GM12878 (cell line): ENCODE measurements at regions not wholly inside any gene's neighbourhood (a gene's known extent, or its start where the extent isn't known, plus 50 kb on each side); places are given as distances from the start of the nearest gene placed in this dataset.

Experiments
- ATAC-seq: fragments of 200-7000 bp; cut with Tn5 transposase; 3 replicates; pipeline ENCODE4 v1.9.1; 2020; ENCODE audit warnings: mild to moderate bottlenecking, moderate library complexity
- BruUV-seq: library from RNA; stranded (reverse); fragments of 400-500 nt; replicated peaks from 2 replicates; lab custom pipeline; 2021; lab: Mats Ljungman, UMichigan
- CTCF ChIA-PET: fragments of 300-600 bp; sonication (Branson Sonifier 250); formaldehyde crosslinking; extraction: SDS; loops from one replicate; lab custom pipeline; 2021; ENCODE audit warnings: inconsistent platforms; lab: Yijun Ruan, JAX
- POLR2A ChIA-PET: fragments of 350-600 bp; formaldehyde crosslinking; extraction: SDS; loops from one replicate; lab custom pipeline; 2021; ENCODE audit warnings: inconsistent platforms; lab: Charles Lee
- RAD21 ChIA-PET: fragments of 300-600 bp; sonication (Branson Sonifier 250); formaldehyde crosslinking; loops from one replicate; lab custom pipeline; 2023; ENCODE audit warnings: antibody characterized with exemption; ENCODE audit not compliant: unreplicated experiment; lab: Charles Lee
- SMC1A ChIA-PET: fragments of 300-600 bp; sonication (Branson Sonifier 250); formaldehyde crosslinking; loops from one replicate; lab custom pipeline; 2023; ENCODE audit not compliant: unreplicated experiment, uncharacterized antibody; lab: Charles Lee
- DNase-seq: peaks from one replicate; pipeline ENCODE4 v3.0.0-alpha.2; 2011; ENCODE audit warnings: low read depth, low spot score
- FAIRE-seq: peaks from 3 replicates; lab custom pipeline; 2011; peaks lifted over from hg19 to GRCh38; lab: Jason Lieb, UNC
- H2AFZ ChIP-seq: 2 replicates; pipeline ENCODE4 v1.6.0; 2011; ENCODE audit warnings: low read depth, low read length, control low read depth; ENCODE audit not compliant: control insufficient read depth
- H3K27ac ChIP-seq: 2 replicates; pipeline ENCODE4 v1.5.1; 2011; ENCODE audit warnings: control low read depth; ENCODE audit not compliant: control insufficient read depth, insufficient read depth
- H3K27me3 ChIP-seq, 2 experiments: replicated peaks in 1 of 2; 2 replicates each; pipeline versions ENCODE4 v1.6.0 to v1.6.1; 2011; ENCODE audit warnings: low read length in 1 of 2; ENCODE audit not compliant: control insufficient read depth in 2 of 2, insufficient read depth in 2 of 2
- H3K36me3 ChIP-seq, 2 experiments: 2 replicates each; pipeline ENCODE4 v1.5.1; 2011; ENCODE audit warnings: low read length in 1 of 2; ENCODE audit not compliant: control insufficient read depth in 2 of 2, insufficient read depth in 2 of 2
- H3K4me1 ChIP-seq: 2 replicates; pipeline ENCODE4 v1.6.1; 2011; ENCODE audit warnings: mild to moderate bottlenecking, low read length, moderate library complexity, mixed read lengths; ENCODE audit not compliant: control insufficient read depth, insufficient read depth
- H3K4me2 ChIP-seq: 2 replicates; pipeline ENCODE4 v1.6.0; 2011; ENCODE audit warnings: control low read depth; ENCODE audit not compliant: control insufficient read depth, insufficient read depth
- H3K4me3 ChIP-seq: fragments of 200-600 bp; sonication (generic); 2 replicates; pipeline ENCODE4 v1.5.1; 2016
- H3K79me2 ChIP-seq: 2 replicates; pipeline ENCODE4 v1.6.0; 2011; ENCODE audit warnings: low read length; ENCODE audit not compliant: control insufficient read depth, insufficient read depth
- H3K9ac ChIP-seq: 2 replicates; pipeline ENCODE4 v1.8.0; 2011; ENCODE audit warnings: low read length, control low read depth, mixed read lengths; ENCODE audit not compliant: control insufficient read depth, insufficient read depth
- H3K9me3 ChIP-seq: replicated peaks from 3 replicates; pipeline ENCODE4 v1.5.1; 2011; ENCODE audit warnings: mild to moderate bottlenecking, low read length; ENCODE audit not compliant: control insufficient read depth, insufficient read depth
- H4K20me1 ChIP-seq: 2 replicates; pipeline ENCODE4 v1.6.0; 2011; ENCODE audit not compliant: control insufficient read depth, insufficient read depth
- ASH2L ChIP-seq: fragments of 300-600, 200-600 bp; sonication (generic); IDR thresholded peaks from 2 replicates; pipeline ENCODE4 v1.6.1; 2017; ENCODE audit warnings: low read depth, mild to moderate bottlenecking, borderline replicate concordance
- ATF2 ChIP-seq: IDR thresholded peaks from 2 replicates; pipeline ENCODE4 v1.6.1; 2012; ENCODE audit warnings: low read length, inconsistent platforms
- BCL3 ChIP-seq: IDR thresholded peaks from 2 replicates; pipeline ENCODE4 v1.6.1; 2011; ENCODE audit warnings: borderline replicate concordance, low read depth, mild to moderate bottlenecking, moderate library complexity, low read length; ENCODE audit not compliant: insufficient read depth, poor library complexity, severe bottlenecking
- BRCA1 ChIP-seq: IDR thresholded peaks from 2 replicates; pipeline ENCODE4 v1.6.1; 2011; ENCODE audit warnings: low read depth, low read length, improper control_type of control experiment
- CHD1 ChIP-seq: IDR thresholded peaks from 2 replicates; pipeline ENCODE4 v1.6.1; 2012; ENCODE audit warnings: low read depth, low read length, improper control_type of control experiment
- CREB1 ChIP-seq: IDR thresholded peaks from 2 replicates; pipeline ENCODE4 v1.6.1; 2012; ENCODE audit warnings: low read depth, mild to moderate bottlenecking, inconsistent platforms
- E4F1 ChIP-seq: fragments of 450-650 bp; IDR thresholded peaks from 2 replicates; pipeline ENCODE4 v1.6.1; 2018; ENCODE audit warnings: borderline replicate concordance, mild to moderate bottlenecking; ENCODE audit not compliant: partially characterized antibody
- EP300 ChIP-seq, 2 experiments: fragments of 150-350 bp in 1 of 2; IDR thresholded peaks; 2 replicates each; pipeline ENCODE4 v1.6.1; 2011 to 2012; ENCODE audit warnings: low read depth in 2 of 2, low read length in 2 of 2, borderline replicate concordance in 1 of 2, improper control_type of control experiment in 1 of 2, inconsistent platforms in 1 of 2; ENCODE audit not compliant: control insufficient read depth in 1 of 2
- ETV6 ChIP-seq, 2 experiments: fragments of 450-650 bp in 1 of 2; IDR thresholded peaks in 1 of 2; conservative IDR thresholded peaks in 1 of 2; 2 replicates each; pipeline ENCODE4 v1.6.1; 2014; ENCODE audit warnings: antibody characterized with exemption in 1 of 2, borderline replicate concordance in 1 of 2, low read depth in 1 of 2, mild to moderate bottlenecking in 1 of 2, moderate library complexity in 1 of 2
- GABPA ChIP-seq: IDR thresholded peaks from 2 replicates; pipeline ENCODE4 v1.6.1; 2014; ENCODE audit warnings: antibody characterized with exemption, low read depth, mild to moderate bottlenecking, inconsistent platforms
- IKZF1 ChIP-seq: fragments of 450-650 bp; conservative IDR thresholded peaks from 2 replicates; pipeline ENCODE4 v1.6.1; 2017; ENCODE audit warnings: antibody characterized with exemption, mild to moderate bottlenecking
- MEF2B ChIP-seq: fragments of 450-650 bp; IDR thresholded peaks from 2 replicates; pipeline ENCODE4 v1.6.1; 2018; ENCODE audit warnings: mild to moderate bottlenecking, moderate library complexity; ENCODE audit not compliant: partially characterized antibody, poor library complexity, severe bottlenecking
- RELB ChIP-seq: fragments of 450-650 bp; IDR thresholded peaks from 2 replicates; pipeline ENCODE4 v1.6.1; 2017; ENCODE audit warnings: low read depth, mild to moderate bottlenecking, moderate library complexity
- TCF12 ChIP-seq: IDR thresholded peaks from 2 replicates; pipeline ENCODE4 v1.6.1; 2011; ENCODE audit warnings: low read depth, mild to moderate bottlenecking, low read length
- TCF3 ChIP-seq: IDR thresholded peaks from 2 replicates; pipeline ENCODE4 v1.6.1; 2012; ENCODE audit warnings: low read depth, mild to moderate bottlenecking, low read length, borderline replicate concordance; ENCODE audit not compliant: insufficient read depth
- WRNIP1 ChIP-seq: IDR thresholded peaks from 2 replicates; pipeline ENCODE4 v1.6.1; 2011; ENCODE audit warnings: low read depth, low read length, improper control_type of control experiment, borderline replicate concordance
- ZNF384 ChIP-seq: IDR thresholded peaks from 2 replicates; pipeline ENCODE4 v1.6.1; 2012; ENCODE audit warnings: low read depth, mild to moderate bottlenecking, low read length, improper control_type of control experiment, borderline replicate concordance
- ZNF622 ChIP-seq: fragments of 450-650 bp; IDR thresholded peaks from 2 replicates; pipeline ENCODE4 v1.6.1; 2017; ENCODE audit warnings: mild to moderate bottlenecking, inconsistent platforms
- WGBS: methylation state at CpG from one replicate; pipeline ENCODE4 v1.1.6; 2016; ENCODE audit warnings: low lambda C conversion rate; ENCODE audit not compliant: insufficient replicate concordance, insufficient coverage; ENCODE audit errors: missing lambda C conversion rate; 5-methylcytosine and 5-hydroxymethylcytosine counted together
- in situ Hi-C: fragments of 300-500 bp; cut with MboI; formaldehyde crosslinking; loops from 9 replicates; pipeline ENCODE4 v1.14.3; 2018; ENCODE audit warnings: mixed read lengths
- intact Hi-C: fragments of 100-400 bp; cut with micrococcal nuclease; formaldehyde crosslinking; loops from one replicate; pipeline ENCODE4 v1.14.2; 2022; ENCODE audit not compliant: unreplicated experiment

- 10% methylated on average over 2 of the region's 2 CpGs for WGBS
- ATAC-seq = no peak
- no TSS peak for BruUV-seq
- TF ChIP-seq WRNIP1 (no peak), ASH2L (no peak), MEF2B (no peak), ZNF622 (no peak), BRCA1 (no peak), IKZF1 (no peak), TCF3 (no peak), GABPA (no peak), ETV6 (conservative IDR thresholded peaks at IDR 0.05 in 1 of 2, IDR thresholded peaks at IDR 0.05 in 1 of 2; ENCODE audit: borderline replicate concordance in 1 of 2, low read depth in 1 of 2) (no peak), TCF12 (no peak), ZNF384 (no peak), CHD1 (no peak), EP300 (IDR thresholded peaks at IDR 0.05; ENCODE audit: borderline replicate concordance in 1 of 2, control insufficient read depth in 1 of 2, low read depth in 2 of 2, low read length in 2 of 2) (no peak), BCL3 (no peak), CREB1 (no peak), ATF2 (no peak), E4F1 (no peak), RELB (no peak)
Measured at GRCh38 chr9:90958328-90958727, 156.7 kb downstream of the SYK start.

More at GRCh38 chr9:90958328-90958727, 156.7 kb downstream of the SYK start:
- Histone ChIP-seq H3K27ac (no peak overlapping the region), H3K9me3 (no peaks in the 10 kb centered on the region), H3K4me1 (no peaks in the 10 kb centered on the region), H3K4me3 (no peak overlapping the region), H3K79me2 (no peaks in the 10 kb centered on the region), H2AFZ (no peak overlapping the region), H3K36me3 (no peaks in the 10 kb centered on the region), H3K4me2 (no peak overlapping the region), H4K20me1 (no peaks in the 10 kb centered on the region), H3K27me3 (peaks cover 0 to 5% of the 10 kb centered on the region in 2 experiments; a peak in 1 of 4 replicates), H3K9ac (no peak overlapping the region)
- intact Hi-C loops (no loop called here), in situ Hi-C loops (no loop called here)
- ChIA-PET CTCF (no interaction called here), SMC1A (interaction anchor here (1.0 kb wide), 1 partner anchor 40 kb away, joined by 3 read pairs; no protein-coding TSS in a partner anchor), RAD21 (no interaction called here), POLR2A (no interaction called here)
- FAIRE-seq = no peak
- DNase-seq = no peak
